B cell (primary cell): ENCODE measurements at regions not wholly inside any gene's neighbourhood (a gene's known extent, or its start where the extent isn't known, plus 50 kb on each side); places are given as distances from the start of the nearest gene placed in this dataset.
A peak's percentile ranks its signal among the peaks of the same experiment; 100 is the strongest.

Source experiments
- ATAC-seq: fragments of 200-7000 bp; cut with Tn5 transposase; one replicate; pipeline ENCODE4 v1.10.0; 2021; ENCODE audit warnings: low read depth, mild to moderate bottlenecking, moderate number of reproducible peaks, moderate library complexity
- CTCF ChIA-PET: fragments of 350-600 bp; sonication (Branson Sonifier 250); formaldehyde crosslinking; loops from one replicate; lab custom pipeline; 2021; ENCODE audit warnings: antibody characterized with exemption, inconsistent platforms; lab: Charles Lee
- POLR2A ChIA-PET: fragments of 350-600 bp; sonication (Branson Sonifier 250); formaldehyde crosslinking; loops from one replicate; lab custom pipeline; 2021; ENCODE audit warnings: antibody characterized with exemption; lab: Charles Lee
- DNase-seq: peaks from one replicate; pipeline ENCODE4 v3.0.0; 2013
- H2AFZ ChIP-seq: 2 replicates; pipeline ENCODE4 v1.6.1; 2012; ENCODE audit warnings: mild to moderate bottlenecking, low read depth, low read length; ENCODE audit not compliant: insufficient read depth, poor library complexity, severe bottlenecking
- H3K27ac ChIP-seq, 2 donors: 1 replicate in 1 of 2; 2 replicates in 1 of 2; pipeline ENCODE4 v1.5.1; 2012 to 2013; ENCODE audit warnings: low read length in 2 of 2, mild to moderate bottlenecking in 2 of 2, moderate library complexity in 1 of 2
- H3K27me3 ChIP-seq, 4 experiments: fragments of 200-600 bp in 1 of 4; sonication (generic) in 1 of 4; replicated peaks in 1 of 4; 1 replicate in 2 of 4; 2 replicates in 2 of 4; pipeline versions ENCODE4 v1.6.1 to v1.7.0; 2013 to 2016; ENCODE audit warnings: low read length in 3 of 4, mild to moderate bottlenecking in 2 of 4, mixed read lengths in 1 of 4, moderate library complexity in 1 of 4; ENCODE audit not compliant: insufficient read depth in 4 of 4, control insufficient read depth in 3 of 4; ENCODE audit errors: control extremely low read depth in 1 of 4
- H3K36me3 ChIP-seq, 2 experiments: replicated peaks in 1 of 2; 1 replicate in 1 of 2; 2 replicates in 1 of 2; pipeline versions ENCODE4 v1.6.1 to v1.7.1; 2013; ENCODE audit warnings: low read length in 1 of 2; ENCODE audit not compliant: insufficient read depth in 2 of 2, control insufficient read depth in 1 of 2; ENCODE audit errors: control extremely low read depth in 1 of 2, extremely low read depth in 1 of 2
- H3K4me1 ChIP-seq, 2 donors: fragments of 200-600 bp in 1 of 2; sonication (generic) in 1 of 2; 1 replicate in 1 of 2; 2 replicates in 1 of 2; pipeline versions ENCODE4 v1.5.1 to v1.6.1; 2013 to 2017; ENCODE audit warnings: low read length in 2 of 2; ENCODE audit not compliant: control insufficient read depth in 2 of 2, insufficient read depth in 2 of 2
- H3K4me2 ChIP-seq: replicated peaks from 2 replicates; pipeline ENCODE3; 2012; ENCODE audit warnings: mild to moderate bottlenecking, low read depth, low read length; ENCODE audit not compliant: poor library complexity, severe bottlenecking
- H3K4me3 ChIP-seq, 5 experiments: fragments of 200-600 bp in 1 of 5; sonication (generic) in 1 of 5; 1 replicate in 3 of 5; 2 replicates in 2 of 5; pipeline versions ENCODE4 v1.5.1 to v1.7.0; 2011 to 2016; ENCODE audit warnings: low read length in 4 of 5, mild to moderate bottlenecking in 4 of 5, low read depth in 2 of 5, control low read depth in 1 of 5, moderate library complexity in 1 of 5; ENCODE audit not compliant: insufficient read depth in 1 of 5; ENCODE audit errors: control extremely low read depth in 1 of 5, extremely low read depth in 1 of 5
- H3K79me2 ChIP-seq: fragments of 200-600 bp; sonication (generic); one replicate; pipeline ENCODE4 v1.6.0; 2016; ENCODE audit warnings: low read length; ENCODE audit not compliant: control insufficient read depth, insufficient read depth
- H3K9ac ChIP-seq: fragments of 200-600 bp; sonication (generic); 2 replicates; pipeline ENCODE4 v1.6.1; 2017; ENCODE audit warnings: mild to moderate bottlenecking, low read length, moderate library complexity
- H3K9me3 ChIP-seq, 3 donors: one replicate each; pipeline versions ENCODE4 v1.6.1 to v1.7.1; 2013; ENCODE audit warnings: low read length in 2 of 3; ENCODE audit not compliant: control insufficient read depth in 2 of 3, insufficient read depth in 1 of 3; ENCODE audit errors: control extremely low read depth in 1 of 3
- H4K20me1 ChIP-seq: 2 replicates; pipeline ENCODE4 v1.6.0; 2012; ENCODE audit warnings: mild to moderate bottlenecking, low read length; ENCODE audit not compliant: insufficient read depth, control insufficient read depth, poor library complexity, severe bottlenecking
- H3K27ac Mint-ChIP-seq: one replicate; pipeline ENCODE4 v1.8.0; 2021; ENCODE audit warnings: mixed read lengths
- H3K27me3 Mint-ChIP-seq: one replicate; pipeline ENCODE4 v1.8.0; 2021; ENCODE audit warnings: mixed read lengths
- H3K4me1 Mint-ChIP-seq: one replicate; pipeline ENCODE4 v1.8.0; 2021; ENCODE audit warnings: mixed read lengths
- H3K4me3 Mint-ChIP-seq: one replicate; pipeline ENCODE4 v1.8.0; 2021; ENCODE audit warnings: mixed read lengths
- H3K9me3 Mint-ChIP-seq: one replicate; pipeline ENCODE4 v1.8.0; 2022; ENCODE audit warnings: mixed read lengths; ENCODE audit not compliant: insufficient read depth
- CTCF ChIP-seq: fragments of 200-600 bp; IDR thresholded peaks from one replicate; pipeline ENCODE4 v1.8.0; 2022; ENCODE audit warnings: antibody characterized with exemption, mild to moderate bottlenecking
- EZH2 ChIP-seq: IDR thresholded peaks from 2 replicates; pipeline ENCODE4 v1.6.1; 2012; ENCODE audit warnings: borderline replicate concordance, low read depth, mild to moderate bottlenecking, moderate library complexity, low read length; ENCODE audit not compliant: insufficient read depth, poor library complexity, severe bottlenecking
- WGBS: methylation state at CpG from one replicate; pipeline ENCODE4 v1.1.5; 2013; ENCODE audit warnings: missing lambda C conversion rate; ENCODE audit not compliant: insufficient coverage; 5-methylcytosine and 5-hydroxymethylcytosine counted together
- intact Hi-C: fragments of 100-400 bp; cut with micrococcal nuclease; formaldehyde crosslinking; loops from one replicate; pipeline ENCODE4 v1.10.0; 2022

- Histone ChIP-seq H3K79me2 (peaks cover 6% of the 10 kb centered on the region), H3K4me3 (no peak overlapping the region), H2AFZ (no peak overlapping the region), H3K9ac (no peak overlapping the region), H3K27ac (no peak overlapping the region), H3K4me1 (peaks cover 24 to 30% of the 10 kb centered on the region in 2 donors), H3K9me3 (peaks cover 4 to 16% (median 8%) of the 10 kb centered on the region in 3 donors), H4K20me1 (no peaks in the 10 kb centered on the region), H3K4me2 (peak overlapping the region; percentile 40), H3K36me3 (no peaks in the 10 kb centered on the region), H3K27me3 (no peaks in the 10 kb centered on the region)
- ChIA-PET POLR2A (no interaction called here), CTCF (no interaction called here)
- intact Hi-C loops, result no loop called here
- peak overlapping the region; percentile 38 for H3K4me3 Mint-ChIP-seq
- H3K9me3 Mint-ChIP-seq, result peaks cover 6% of the 10 kb centered on the region
- peak overlapping the region; percentile 1 for H3K27ac Mint-ChIP-seq
- ATAC-seq, result peak; percentile 28
- H3K27me3 Mint-ChIP-seq, result no peaks in the 10 kb centered on the region
- no peak for TF ChIP-seq CTCF
- TF ChIP-seq EZH2, result no peak
- H3K4me1 Mint-ChIP-seq, result peaks cover 35% of the 10 kb centered on the region
- 27% methylated on average over 3 of the region's 5 CpGs for WGBS
- DNase-seq, result peak; percentile 27
Measured at GRCh38 chr4:101419336-101420135, 72.2 kb upstream of the PPP3CA start.

DNA sequence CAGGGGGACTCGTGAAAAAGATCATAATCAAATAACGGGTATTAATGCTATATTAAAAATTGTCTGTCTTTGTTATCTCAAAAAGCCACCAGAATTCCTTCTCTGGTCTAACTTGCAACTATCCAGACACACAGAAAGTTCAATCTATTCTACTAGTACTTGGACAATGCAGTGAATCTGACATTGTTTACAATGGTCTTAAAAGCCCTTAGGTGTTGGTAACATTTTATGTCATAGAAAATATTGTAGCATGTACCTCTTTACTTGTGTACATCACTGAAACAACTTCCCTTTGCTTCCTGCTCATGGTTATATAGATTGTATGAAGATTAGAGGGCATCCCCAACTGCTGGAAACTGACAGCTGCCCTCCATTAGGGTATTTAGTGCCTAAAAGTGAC, 71.1 kb upstream of the PPP3CA start:
- no peak overlapping the region for H3K4me3 ChIP-seq
- H3K36me3 ChIP-seq, result no peaks in the 10 kb centered on the region
- Mint-ChIP-seq H3K9me3 (peaks cover 2% of the 10 kb centered on the region), H3K27me3 (no peaks in the 10 kb centered on the region), H3K4me1 (peaks cover 35% of the 10 kb centered on the region), H3K4me3 (peak overlapping the region; percentile 20), H3K27ac (no peak overlapping the region)
- no peak for ATAC-seq
- H3K4me1 ChIP-seq, result peaks cover 24 to 30% of the 10 kb centered on the region in 2 donors
- intact Hi-C loops, result no loop called here
- no peak for DNase-seq
- H4K20me1 ChIP-seq, result no peaks in the 10 kb centered on the region
- no peak overlapping the region for H2AFZ ChIP-seq
- H3K79me2 ChIP-seq, result peaks cover 6% of the 10 kb centered on the region
- no CpG with 5 or more reads among the region's 2 CpGs for WGBS
- H3K9me3 ChIP-seq, result peaks cover under 1 to 16% (median 8%) of the 10 kb centered on the region in 3 donors
- H3K27me3 ChIP-seq, result no peaks in the 10 kb centered on the region
- POLR2A ChIA-PET, result interaction anchor here (0.7 kb wide), 1 partner anchor 309 kb away, joined by 3 read pairs; no protein-coding TSS in a partner anchor
- no peak overlapping the region for H3K27ac ChIP-seq
- no peak overlapping the region for H3K9ac ChIP-seq
- H3K4me2 ChIP-seq, result peak overlapping the region; percentile 40
- TF ChIP-seq CTCF, result no peak
- TF ChIP-seq EZH2, result no peak
- CTCF ChIA-PET, result interaction anchor here (0.7 to 0.9 kb wide), 3 partner anchors 11 to 312 kb away, joined by 3 to 5 read pairs (median 3); no protein-coding TSS in a partner anchor
